Activated T-cell treated with anti-CD3 and anti-CD28 coated beads, Interleukin-2, amount 50 U/mL, for 72 hours (primary cell): ENCODE measurements at regions not wholly inside any gene's neighbourhood (a gene's known extent, or its start where the extent isn't known, plus 50 kb on each side); places are given as distances from the start of the nearest gene placed in this dataset.

Experiments used
- ATAC-seq, 2 donors: fragments of 150-1000 bp; cut with Tn5 transposase; replicated peaks in 1 of 2; 2 replicates each; pipeline ENCODE4 v1.10.0; 2021; ENCODE audit warnings: moderate library complexity in 2 of 2, mild to moderate bottlenecking in 1 of 2
- DNase-seq, 2 donors: peaks; one replicate each; pipeline ENCODE4 v3.0.0; 2021 to 2022; ENCODE audit warnings: mixed read lengths in 1 of 2
- H3K27ac Mint-ChIP-seq: one replicate; pipeline ENCODE4 v1.8.0; 2022; ENCODE audit warnings: mild to moderate bottlenecking, moderate library complexity, mixed read lengths
- H3K27me3 Mint-ChIP-seq: one replicate; pipeline ENCODE4 v1.8.0; 2022; ENCODE audit warnings: low read depth, mixed read lengths
- H3K36me3 Mint-ChIP-seq, 2 donors: one replicate each; pipeline ENCODE4 v1.8.0; 2022; ENCODE audit warnings: mixed read lengths in 2 of 2, mild to moderate bottlenecking in 1 of 2; ENCODE audit not compliant: insufficient read depth in 2 of 2
- H3K4me1 Mint-ChIP-seq: one replicate; pipeline ENCODE4 v1.8.0; 2022; ENCODE audit warnings: low read depth, mixed read lengths
- H3K4me3 Mint-ChIP-seq, 2 donors: one replicate each; pipeline ENCODE4 v1.8.0; 2022; ENCODE audit warnings: mild to moderate bottlenecking in 2 of 2, mixed read lengths in 2 of 2, moderate library complexity in 2 of 2
- H3K9me3 Mint-ChIP-seq, 2 donors: one replicate each; pipeline ENCODE4 v1.8.0; 2022; ENCODE audit warnings: mixed read lengths in 2 of 2

GRCh38 chr12:100675432-100675831 lies 101.9 kb downstream of the GAS2L3 start:
- DNase-seq (no peak), ATAC-seq (no peak)
- Mint-ChIP-seq H3K36me3 (no peaks in the 10 kb centered on the region), H3K27ac (no peak overlapping the region), H3K9me3 (no peaks in the 10 kb centered on the region), H3K4me3 (no peak overlapping the region), H3K27me3 (peaks cover 9% of the 10 kb centered on the region), H3K4me1 (no peaks in the 10 kb centered on the region)

GRCh38 chr12:100681074-100681473 lies 107.6 kb downstream of the GAS2L3 start:
- peaks cover 9% of the 10 kb centered on the region for H3K27me3 Mint-ChIP-seq
- DNase-seq (no peak), ATAC-seq (no peak)
- H3K4me3 Mint-ChIP-seq = no peak overlapping the region
- H3K27ac Mint-ChIP-seq = no peak overlapping the region
- peaks cover 1 to 7% of the 10 kb centered on the region in 2 donors for H3K9me3 Mint-ChIP-seq
- no peaks in the 10 kb centered on the region for H3K4me1 Mint-ChIP-seq
- peaks cover 0 to 2% of the 10 kb centered on the region in 2 donors for H3K36me3 Mint-ChIP-seq

DNA sequence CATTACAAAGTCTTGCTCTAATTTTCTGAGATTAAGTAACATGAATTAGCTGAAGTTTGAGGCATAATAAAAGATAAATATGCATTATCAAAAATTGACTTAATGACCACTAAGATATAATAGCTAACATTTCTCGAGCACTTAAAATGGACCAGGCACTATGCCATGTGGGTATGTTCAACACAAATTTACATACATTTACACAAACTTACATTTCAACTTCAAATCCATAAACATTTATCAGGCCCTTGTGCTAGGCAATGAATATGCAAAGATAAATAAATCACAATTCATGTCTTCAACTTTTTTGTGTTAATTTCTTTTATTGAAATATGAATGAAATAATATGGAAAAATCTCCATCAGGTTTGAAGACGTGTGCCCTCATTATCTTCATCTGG lies 108.7 kb downstream of the GAS2L3 start:
- ATAC-seq (no peak), DNase-seq (no peak)
- Mint-ChIP-seq H3K27me3 (peaks cover 9% of the 10 kb centered on the region), H3K4me3 (no peak overlapping the region), H3K27ac (no peak overlapping the region), H3K4me1 (no peaks in the 10 kb centered on the region), H3K9me3 (peaks cover 1 to 9% of the 10 kb centered on the region in 2 donors), H3K36me3 (peaks cover 0 to 2% of the 10 kb centered on the region in 2 donors)

DNA sequence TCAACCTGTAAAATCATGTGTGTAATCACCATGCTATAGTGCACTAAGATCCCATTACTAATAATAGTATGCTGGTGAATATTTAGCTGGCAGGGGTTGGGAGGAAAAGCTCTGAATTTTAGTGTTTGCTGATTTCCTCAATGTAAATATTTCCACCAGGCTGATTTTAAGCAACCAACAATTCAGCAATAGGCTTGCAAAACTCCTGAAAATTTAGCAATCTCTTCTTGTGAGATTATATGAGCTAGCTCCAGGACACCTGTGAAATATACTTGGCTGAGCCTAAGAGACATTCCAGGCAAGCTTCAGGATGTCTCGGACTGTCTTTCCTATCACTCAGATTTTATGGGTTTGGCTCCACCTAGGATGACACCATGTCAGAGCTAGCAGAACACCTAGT lies 106.9 kb upstream of the ANO4 start:
- H3K27ac Mint-ChIP-seq = no peak overlapping the region
- H3K4me1 Mint-ChIP-seq = no peaks in the 10 kb centered on the region
- H3K9me3 Mint-ChIP-seq = peaks cover 1 to 12% of the 10 kb centered on the region in 2 donors

GRCh38 chr12:100688451-100688864 lies 106.1 kb upstream of the ANO4 start:
- ATAC-seq = no peak
- H3K27me3 Mint-ChIP-seq = no peaks in the 10 kb centered on the region

More for the DNA sequence above, 106.9 kb upstream of the ANO4 start:
- DNase-seq = no peak
- ATAC-seq = no peak
- no peak overlapping the region for H3K4me3 Mint-ChIP-seq
- H3K27me3 Mint-ChIP-seq = no peaks in the 10 kb centered on the region
- peaks cover 0 to 2% of the 10 kb centered on the region in 2 donors for H3K36me3 Mint-ChIP-seq

GRCh38 chr12:100692502-100692901 lies 102.1 kb upstream of the ANO4 start:
- H3K4me3 Mint-ChIP-seq = no peak overlapping the region

More at GRCh38 chr12:100688451-100688864, 106.1 kb upstream of the ANO4 start:
- peaks cover 0 to 12% of the 10 kb centered on the region in 2 donors for H3K9me3 Mint-ChIP-seq
- H3K4me1 Mint-ChIP-seq = no peaks in the 10 kb centered on the region
- no peak overlapping the region for H3K27ac Mint-ChIP-seq
- peaks cover 0 to 2% of the 10 kb centered on the region in 2 donors for H3K36me3 Mint-ChIP-seq
- H3K4me3 Mint-ChIP-seq = no peak overlapping the region
- no peak for DNase-seq

GRCh38 chr12:100698518-100698917 lies 96.1 kb upstream of the ANO4 start:
- Mint-ChIP-seq H3K27me3 (peaks cover 13% of the 10 kb centered on the region), H3K36me3 (no peaks in the 10 kb centered on the region), H3K4me3 (no peak overlapping the region), H3K9me3 (peaks cover 2 to 3% of the 10 kb centered on the region in 2 donors), H3K4me1 (no peaks in the 10 kb centered on the region), H3K27ac (no peak overlapping the region)
- DNase-seq (no peak), ATAC-seq (no peak)

More at GRCh38 chr12:100692502-100692901, 102.1 kb upstream of the ANO4 start:
- H3K36me3 Mint-ChIP-seq = no peaks in the 10 kb centered on the region
- peaks cover 3% of the 10 kb centered on the region in 2 donors for H3K9me3 Mint-ChIP-seq
- ATAC-seq = no peak
- no peak overlapping the region for H3K27ac Mint-ChIP-seq
- peaks cover 4% of the 10 kb centered on the region for H3K27me3 Mint-ChIP-seq
- H3K4me1 Mint-ChIP-seq = no peaks in the 10 kb centered on the region
- no peak for DNase-seq

DNA sequence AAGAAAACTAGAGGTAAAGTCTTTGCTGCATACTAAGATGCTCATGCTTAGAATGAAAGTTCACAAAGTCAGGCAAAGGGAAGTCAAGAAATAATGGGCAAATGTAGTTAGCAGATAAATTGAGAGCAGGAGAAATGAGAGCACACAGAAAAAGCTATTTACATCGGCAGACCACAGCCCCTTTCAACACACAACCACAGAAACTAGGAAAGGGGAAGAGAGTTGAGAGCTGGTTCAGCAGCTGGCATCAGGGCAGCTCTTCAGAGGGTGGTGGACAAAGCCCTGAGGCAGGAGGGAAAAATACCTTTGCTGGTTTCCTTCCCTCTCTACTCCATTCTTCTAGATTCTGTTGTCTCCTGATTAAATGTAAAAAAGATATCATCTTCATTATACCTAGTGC lies 95.4 kb upstream of the ANO4 start:
- ATAC-seq (no peak), DNase-seq (no peak)
- H3K27ac Mint-ChIP-seq = no peak overlapping the region
- H3K27me3 Mint-ChIP-seq = peaks cover 13% of the 10 kb centered on the region
- no peak overlapping the region for H3K4me3 Mint-ChIP-seq
- no peaks in the 10 kb centered on the region for H3K4me1 Mint-ChIP-seq
- peaks cover 2% of the 10 kb centered on the region in 2 donors for H3K9me3 Mint-ChIP-seq
- no peaks in the 10 kb centered on the region for H3K36me3 Mint-ChIP-seq

GRCh38 chr12:100703337-100703736 lies 91.2 kb upstream of the ANO4 start:
- Mint-ChIP-seq H3K27me3 (peaks cover under 1% of the 10 kb centered on the region), H3K9me3 (peaks cover 0 to 2% of the 10 kb centered on the region in 2 donors), H3K4me3 (no peak overlapping the region), H3K27ac (no peak overlapping the region), H3K4me1 (no peaks in the 10 kb centered on the region), H3K36me3 (no peaks in the 10 kb centered on the region)
- no peak for DNase-seq
- no peak for ATAC-seq

GRCh38 chr12:100703868-100704267 lies 90.7 kb upstream of the ANO4 start:
- no peaks in the 10 kb centered on the region for H3K4me1 Mint-ChIP-seq
- no peak for DNase-seq
- no peak overlapping the region for H3K4me3 Mint-ChIP-seq
- no peak for ATAC-seq
- peaks cover 0 to 2% of the 10 kb centered on the region in 2 donors for H3K9me3 Mint-ChIP-seq
- H3K27ac Mint-ChIP-seq = no peak overlapping the region
- no peaks in the 10 kb centered on the region for H3K27me3 Mint-ChIP-seq
- no peaks in the 10 kb centered on the region for H3K36me3 Mint-ChIP-seq

DNA sequence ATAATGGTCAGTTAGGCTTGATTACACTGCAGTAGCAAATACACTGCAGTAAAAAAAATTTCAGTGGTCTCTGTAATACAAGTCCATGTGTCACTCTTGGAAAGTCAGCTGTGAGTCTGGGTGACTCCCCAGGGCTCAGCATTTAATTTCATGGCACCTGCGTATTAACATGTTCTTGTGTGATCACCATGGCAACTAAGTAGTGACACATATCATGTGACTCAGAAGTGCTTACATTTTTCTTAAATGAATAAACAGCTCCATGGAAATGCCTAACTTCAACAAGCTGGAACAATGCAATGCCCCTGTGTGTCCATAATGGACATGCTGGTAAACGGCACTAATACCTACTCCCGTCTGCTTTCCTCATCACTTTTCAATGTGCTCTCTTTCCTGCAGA lies 88.5 kb upstream of the ANO4 start:
- Mint-ChIP-seq H3K36me3 (no peaks in the 10 kb centered on the region), H3K9me3 (peaks cover 0 to 2% of the 10 kb centered on the region in 2 donors), H3K4me1 (no peaks in the 10 kb centered on the region), H3K27ac (no peak overlapping the region), H3K4me3 (no peak overlapping the region), H3K27me3 (no peaks in the 10 kb centered on the region)
- DNase-seq = no peak
- no peak for ATAC-seq

- DNase-seq (no peak), ATAC-seq (no peak)
- Mint-ChIP-seq H3K9me3 (no peaks in the 10 kb centered on the region), H3K4me1 (no peaks in the 10 kb centered on the region), H3K27me3 (no peaks in the 10 kb centered on the region), H3K27ac (no peak overlapping the region), H3K4me3 (no peak overlapping the region), H3K36me3 (no peaks in the 10 kb centered on the region)
Observed at GRCh38 chr12:100708591-100708990, 86.0 kb upstream of the ANO4 start.

DNA sequence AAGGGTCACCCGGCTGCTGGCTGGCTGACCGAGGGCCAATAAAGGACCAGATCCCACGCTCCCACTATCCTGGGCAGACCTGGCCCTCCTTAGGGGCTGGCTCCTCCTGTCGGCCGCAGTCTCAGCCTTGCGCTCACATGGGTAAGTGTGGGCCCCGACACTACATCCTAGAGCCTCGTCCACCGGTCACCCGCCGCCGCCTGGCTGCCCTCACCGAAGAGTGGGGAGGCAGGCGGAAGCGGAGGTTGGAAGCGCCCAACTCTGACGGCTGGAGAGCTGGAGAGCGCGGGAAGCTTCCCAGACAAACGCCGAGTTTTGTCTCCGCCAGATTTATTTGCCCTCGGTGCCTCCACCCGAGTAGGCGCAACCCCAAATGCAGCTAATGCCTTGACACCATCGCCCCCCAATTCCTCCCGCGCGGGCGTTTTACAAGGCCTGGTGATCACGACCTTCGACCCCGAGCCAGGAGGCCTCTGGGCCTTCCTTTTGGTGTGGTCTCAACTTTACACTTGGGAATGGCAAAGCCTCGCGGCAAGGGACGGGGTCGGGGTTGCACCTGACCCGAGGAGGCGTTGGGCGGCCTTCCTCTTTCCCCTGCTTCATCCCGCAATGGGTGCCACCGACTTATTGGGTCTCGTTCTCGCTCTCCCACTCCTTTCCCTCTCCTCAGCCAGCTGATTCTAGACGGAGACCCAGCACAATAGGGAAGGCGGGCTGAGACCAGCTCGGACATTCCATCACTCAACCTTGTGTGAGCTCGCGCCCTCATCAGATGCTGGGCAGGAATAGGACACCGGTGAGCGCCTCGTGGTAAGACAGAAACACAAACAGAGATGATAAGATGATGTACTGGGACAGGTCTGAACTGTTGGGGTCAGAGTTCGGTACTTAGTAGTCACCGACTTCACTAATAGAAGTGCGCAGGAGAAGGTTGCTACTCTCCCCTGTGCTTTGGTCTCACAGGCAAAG lies 78.3 kb upstream of the ANO4 start:
- Mint-ChIP-seq H3K27me3 (peaks cover 45% of the 10 kb centered on the region), H3K9me3 (no peaks in the 10 kb centered on the region), H3K4me3 (no peak overlapping the region), H3K27ac (no peak overlapping the region), H3K36me3 (no peaks in the 10 kb centered on the region), H3K4me1 (no peaks in the 10 kb centered on the region)
- DNase-seq (no peak), ATAC-seq (no peak)
